ENCODE measurements at regions not wholly inside any gene's neighbourhood (a gene's known extent, or its start where the extent isn't known, plus 50 kb on each side); places are given as distances from the start of the nearest gene placed in this dataset.

GRCh38 chr5:60196385-60197113, 303.0 kb upstream of the PDE4D start:
- no peaks in the 10 kb centered on the region for H3K36me3 Mint-ChIP-seq (ENCODE audit: unreplicated experiment)
- no peak for DNase-seq
- no peak overlapping the region for H3K27ac Mint-ChIP-seq (ENCODE audit: unreplicated experiment)
- H3K4me1 Mint-ChIP-seq (ENCODE audit: low read depth, unreplicated experiment) = no peaks in the 10 kb centered on the region
- no peaks in the 10 kb centered on the region for H3K9me3 Mint-ChIP-seq (ENCODE audit: unreplicated experiment)
- H3K4me3 Mint-ChIP-seq (ENCODE audit: unreplicated experiment) = no peak overlapping the region
- no peaks in the 10 kb centered on the region for H3K27me3 Mint-ChIP-seq (ENCODE audit: unreplicated experiment)
- no peak for TF ChIP-seq CTCF (IDR thresholded peaks at IDR 0.05; ENCODE audit: partially characterized antibody, unreplicated experiment)

GRCh38 chr5:60195551-60195950, 302.0 kb upstream of the PDE4D start:
- H3K4me1 Mint-ChIP-seq (ENCODE audit: low read depth, unreplicated experiment) = no peaks in the 10 kb centered on the region
- H3K9me3 Mint-ChIP-seq (ENCODE audit: unreplicated experiment) = no peaks in the 10 kb centered on the region
- H3K27me3 Mint-ChIP-seq (ENCODE audit: unreplicated experiment) = no peaks in the 10 kb centered on the region
- TF ChIP-seq CTCF (IDR thresholded peaks at IDR 0.05; ENCODE audit: partially characterized antibody, unreplicated experiment) = no peak
- H3K27ac Mint-ChIP-seq (ENCODE audit: unreplicated experiment) = no peak overlapping the region
- H3K4me3 Mint-ChIP-seq (ENCODE audit: unreplicated experiment) = no peak overlapping the region
- H3K36me3 Mint-ChIP-seq (ENCODE audit: unreplicated experiment) = no peaks in the 10 kb centered on the region
- DNase-seq = no peak

- no peaks in the 10 kb centered on the region for H3K9me3 Mint-ChIP-seq (ENCODE audit: unreplicated experiment)
- no peak overlapping the region for H3K27ac Mint-ChIP-seq (ENCODE audit: unreplicated experiment)
- no peaks in the 10 kb centered on the region for H3K36me3 Mint-ChIP-seq (ENCODE audit: unreplicated experiment)
- no peaks in the 10 kb centered on the region for H3K4me1 Mint-ChIP-seq (ENCODE audit: low read depth, unreplicated experiment)
- no peaks in the 10 kb centered on the region for H3K27me3 Mint-ChIP-seq (ENCODE audit: unreplicated experiment)
- H3K4me3 Mint-ChIP-seq (ENCODE audit: unreplicated experiment) = no peak overlapping the region
- TF ChIP-seq CTCF (IDR thresholded peaks at IDR 0.05; ENCODE audit: partially characterized antibody, unreplicated experiment) = no peak
- no peak for DNase-seq
These were observed 301.6 kb upstream of the PDE4D start for GRCh38 chr5:60195083-60195482.

GRCh38 chr5:60185231-60186099, 291.9 kb upstream of the PDE4D start:
- Mint-ChIP-seq H3K27ac (ENCODE audit: unreplicated experiment) (no peak overlapping the region), H3K4me1 (ENCODE audit: low read depth, unreplicated experiment) (no peaks in the 10 kb centered on the region), H3K4me3 (ENCODE audit: unreplicated experiment) (no peak overlapping the region), H3K36me3 (ENCODE audit: unreplicated experiment) (no peaks in the 10 kb centered on the region), H3K9me3 (ENCODE audit: unreplicated experiment) (no peaks in the 10 kb centered on the region), H3K27me3 (ENCODE audit: unreplicated experiment) (peaks cover 2% of the 10 kb centered on the region)
- DNase-seq = no peak
- no peak for TF ChIP-seq CTCF (IDR thresholded peaks at IDR 0.05; ENCODE audit: partially characterized antibody, unreplicated experiment)

GRCh38 chr5:60184606-60185005, 291.1 kb upstream of the PDE4D start:
- DNase-seq = no peak
- Mint-ChIP-seq H3K36me3 (ENCODE audit: unreplicated experiment) (no peaks in the 10 kb centered on the region), H3K27ac (ENCODE audit: unreplicated experiment) (no peak overlapping the region), H3K9me3 (ENCODE audit: unreplicated experiment) (no peaks in the 10 kb centered on the region), H3K4me1 (ENCODE audit: low read depth, unreplicated experiment) (no peaks in the 10 kb centered on the region), H3K4me3 (ENCODE audit: unreplicated experiment) (no peak overlapping the region), H3K27me3 (ENCODE audit: unreplicated experiment) (peaks cover 2% of the 10 kb centered on the region)
- no peak for TF ChIP-seq CTCF (IDR thresholded peaks at IDR 0.05; ENCODE audit: partially characterized antibody, unreplicated experiment)

Measured in glutamatergic neuron (in vitro differentiated cells).